Endodermal cell (in vitro differentiated cells): ENCODE measurements at regions not wholly inside any gene's neighbourhood (a gene's known extent, or its start where the extent isn't known, plus 50 kb on each side); places are given as distances from the start of the nearest gene placed in this dataset.

Experiments used
- DNase-seq: peaks from one replicate; pipeline ENCODE4 v3.0.0-alpha.2; 2017
- H3K27ac ChIP-seq: 2 replicates; pipeline ENCODE4 v1.5.1; 2013; ENCODE audit warnings: mild to moderate bottlenecking, low read depth, low read length, moderate library complexity
- H3K27me3 ChIP-seq: 2 replicates; pipeline ENCODE4 v1.6.1; 2013; ENCODE audit warnings: mild to moderate bottlenecking, low read length, moderate library complexity; ENCODE audit not compliant: insufficient read depth, control insufficient read depth, poor library complexity, severe bottlenecking
- H3K36me3 ChIP-seq: 2 replicates; pipeline ENCODE4 v1.7.0; 2013; ENCODE audit warnings: mild to moderate bottlenecking, low read length, moderate library complexity; ENCODE audit not compliant: control insufficient read depth, insufficient read depth
- H3K4me1 ChIP-seq: one replicate; pipeline ENCODE4 v1.7.0; 2013; ENCODE audit warnings: low read length; ENCODE audit not compliant: control insufficient read depth, insufficient read depth
- H3K4me3 ChIP-seq: 2 replicates; pipeline ENCODE4 v1.5.1; 2013; ENCODE audit warnings: mild to moderate bottlenecking, low read length, moderate library complexity
- H3K9ac ChIP-seq: 2 replicates; pipeline ENCODE4 v1.6.1; 2013; ENCODE audit warnings: mild to moderate bottlenecking, low read length, moderate library complexity; ENCODE audit not compliant: poor library complexity, severe bottlenecking; ENCODE audit errors: extremely low read depth
- H3K9me3 ChIP-seq: 2 replicates; pipeline ENCODE4 v1.6.1; 2013; ENCODE audit warnings: mild to moderate bottlenecking, low read length, moderate library complexity; ENCODE audit not compliant: control insufficient read depth
- H3K27ac Mint-ChIP-seq: 2 replicates; pipeline ENCODE4 v1.8.0; 2020; ENCODE audit warnings: mixed read lengths
- H3K27me3 Mint-ChIP-seq: 2 replicates; pipeline ENCODE4 v1.8.0; 2021; ENCODE audit warnings: mild to moderate bottlenecking, mixed read lengths; ENCODE audit not compliant: insufficient read depth
- H3K36me3 Mint-ChIP-seq: 2 replicates; pipeline ENCODE4 v1.8.0; 2020; ENCODE audit warnings: low read depth, mixed read lengths
- H3K4me1 Mint-ChIP-seq: 2 replicates; pipeline ENCODE4 v1.8.0; 2020; ENCODE audit warnings: mixed read lengths
- H3K4me3 Mint-ChIP-seq: 2 replicates; pipeline ENCODE4 v1.8.0; 2020; ENCODE audit warnings: mild to moderate bottlenecking, moderate library complexity, mixed read lengths
- H3K9me3 Mint-ChIP-seq: 2 replicates; pipeline ENCODE4 v1.8.0; 2020; ENCODE audit warnings: mild to moderate bottlenecking, mixed read lengths
- CTCF ChIP-seq: fragments of 200-600 bp; sonication (generic); conservative IDR thresholded peaks from 2 replicates; pipeline ENCODE4 v1.5.0; 2021; ENCODE audit warnings: antibody characterized with exemption, mild to moderate bottlenecking
- WGBS, 2 experiments: methylation state at CpG; one replicate each; pipeline versions ENCODE4 v1.1.5 to v1.1.7; 2013; ENCODE audit warnings: missing lambda C conversion rate in 2 of 2, mixed read lengths in 1 of 2; ENCODE audit not compliant: insufficient coverage in 1 of 2, insufficient read length in 1 of 2; 5-methylcytosine and 5-hydroxymethylcytosine counted together

GRCh38 chr18:55123361-55123760 is 164.1 kb upstream of the CCDC68 start:
- H3K9me3 ChIP-seq: no peaks in the 10 kb centered on the region
- H3K27ac ChIP-seq: no peak overlapping the region
- DNase-seq: no peak
- no peaks in the 10 kb centered on the region for H3K27me3 ChIP-seq
- Mint-ChIP-seq H3K4me1 (no peaks in the 10 kb centered on the region), H3K27me3 (no peaks in the 10 kb centered on the region), H3K27ac (no peak overlapping the region), H3K4me3 (no peak overlapping the region), H3K36me3 (no peaks in the 10 kb centered on the region), H3K9me3 (no peaks in the 10 kb centered on the region)
- H3K9ac ChIP-seq: no peak overlapping the region
- no peak overlapping the region for H3K4me3 ChIP-seq
- no peaks in the 10 kb centered on the region for H3K36me3 ChIP-seq
- H3K4me1 ChIP-seq: no peaks in the 10 kb centered on the region
- TF ChIP-seq CTCF: no peak

- no peaks in the 10 kb centered on the region for H3K36me3 Mint-ChIP-seq
- H3K27me3 Mint-ChIP-seq: no peaks in the 10 kb centered on the region
- no peak for DNase-seq
- H3K9me3 Mint-ChIP-seq: no peaks in the 10 kb centered on the region
- 94 to 100% methylated on average over 5 to 10 of the region's 10 CpGs for WGBS, 2 experiments
- no peak overlapping the region for H3K4me3 Mint-ChIP-seq
- H3K27ac Mint-ChIP-seq: no peak overlapping the region
- Histone ChIP-seq H3K4me1 (no peaks in the 10 kb centered on the region), H3K9ac (no peak overlapping the region), H3K27me3 (no peaks in the 10 kb centered on the region), H3K9me3 (no peaks in the 10 kb centered on the region), H3K4me3 (no peak overlapping the region), H3K36me3 (no peaks in the 10 kb centered on the region), H3K27ac (no peak overlapping the region)
- no peaks in the 10 kb centered on the region for H3K4me1 Mint-ChIP-seq
- no peak for TF ChIP-seq CTCF
These were observed 162.3 kb upstream of the CCDC68 start for GRCh38 chr18:55121397-55122170.

- Mint-ChIP-seq H3K4me1 (no peaks in the 10 kb centered on the region), H3K27me3 (no peaks in the 10 kb centered on the region)
These were observed 161.6 kb upstream of the CCDC68 start for GRCh38 chr18:55120896-55121295.

More at GRCh38 chr18:55120896-55121295, 161.6 kb upstream of the CCDC68 start:
- DNase-seq: no peak
- no peak for TF ChIP-seq CTCF
- Mint-ChIP-seq H3K36me3 (no peaks in the 10 kb centered on the region), H3K4me3 (no peak overlapping the region), H3K27ac (no peak overlapping the region), H3K9me3 (no peaks in the 10 kb centered on the region)
- Histone ChIP-seq H3K27me3 (no peaks in the 10 kb centered on the region), H3K27ac (no peak overlapping the region), H3K4me3 (no peak overlapping the region), H3K4me1 (no peaks in the 10 kb centered on the region), H3K9me3 (no peaks in the 10 kb centered on the region), H3K36me3 (no peaks in the 10 kb centered on the region), H3K9ac (no peak overlapping the region)
